ENCODE measurements at regions not wholly inside any gene's neighbourhood (a gene's known extent, or its start where the extent isn't known, plus 50 kb on each side); places are given as distances from the start of the nearest gene placed in this dataset.

- H3K36me3 ChIP-seq = no peaks in the 10 kb centered on the region
- TF ChIP-seq POLR2AphosphoS5 (IDR thresholded peaks at IDR 0.05) (no peak), POLR2A (IDR thresholded peaks at IDR 0.05) (no peak), CTCF (IDR thresholded peaks at IDR 0.05) (no peak), EP300 (IDR thresholded peaks at IDR 0.05) (no peak)
- DNase-seq (ENCODE audit: low spot score in 2 of 2) = no peak
- no peak overlapping the region for H3K4me3 ChIP-seq
- no peak overlapping the region for H3K27ac ChIP-seq
- H3K4me1 ChIP-seq = no peaks in the 10 kb centered on the region
- no peaks in the 10 kb centered on the region for H3K27me3 ChIP-seq
- WGBS = 71% methylated on average over 2 of the region's 2 CpGs
- peaks cover 2% of the 10 kb centered on the region for H3K9me3 ChIP-seq
Observed at GRCh38 chr1:199646761-199647160, 380.7 kb upstream of the NR5A2 start.

- 62% methylated on average over 3 of the region's 3 CpGs for WGBS
- no peak for DNase-seq (ENCODE audit: low spot score in 2 of 2)
- H3K27ac ChIP-seq = no peak overlapping the region
- no peaks in the 10 kb centered on the region for H3K9me3 ChIP-seq
- H3K27me3 ChIP-seq = no peaks in the 10 kb centered on the region
- no peak overlapping the region for H3K4me3 ChIP-seq
- no peaks in the 10 kb centered on the region for H3K4me1 ChIP-seq
- no peaks in the 10 kb centered on the region for H3K36me3 ChIP-seq
- TF ChIP-seq EP300 (IDR thresholded peaks at IDR 0.05) (no peak), POLR2A (IDR thresholded peaks at IDR 0.05) (no peak), CTCF (IDR thresholded peaks at IDR 0.05) (no peak), POLR2AphosphoS5 (IDR thresholded peaks at IDR 0.05) (no peak)
Observed at GRCh38 chr1:199657449-199657848, 370.1 kb upstream of the NR5A2 start.

GRCh38 chr1:199660071-199660470, 367.4 kb upstream of the NR5A2 start:
- 81% methylated on average over 2 of the region's 2 CpGs for WGBS
- Histone ChIP-seq H3K4me3 (no peak overlapping the region), H3K27ac (no peak overlapping the region), H3K36me3 (no peaks in the 10 kb centered on the region), H3K4me1 (no peaks in the 10 kb centered on the region), H3K9me3 (no peaks in the 10 kb centered on the region), H3K27me3 (no peaks in the 10 kb centered on the region)
- DNase-seq (ENCODE audit: low spot score in 2 of 2) = no peak
- TF ChIP-seq POLR2AphosphoS5 (IDR thresholded peaks at IDR 0.05) (no peak), EP300 (IDR thresholded peaks at IDR 0.05) (no peak), POLR2A (IDR thresholded peaks at IDR 0.05) (no peak), CTCF (IDR thresholded peaks at IDR 0.05) (no peak)

GRCh38 chr1:199665371-199665770, 362.1 kb upstream of the NR5A2 start:
- no peak for TF ChIP-seq EP300 (IDR thresholded peaks at IDR 0.05)
- TF ChIP-seq CTCF (IDR thresholded peaks at IDR 0.05) = no peak
- TF ChIP-seq POLR2AphosphoS5 (IDR thresholded peaks at IDR 0.05) = no peak
- H3K4me1 ChIP-seq = no peaks in the 10 kb centered on the region
- H3K27ac ChIP-seq = no peak overlapping the region
- 35% methylated on average over 1 of the region's 1 CpG for WGBS
- DNase-seq (ENCODE audit: low spot score in 2 of 2) = no peak
- no peak overlapping the region for H3K4me3 ChIP-seq
- H3K27me3 ChIP-seq = no peaks in the 10 kb centered on the region
- H3K9me3 ChIP-seq = no peaks in the 10 kb centered on the region
- H3K36me3 ChIP-seq = no peaks in the 10 kb centered on the region

- Histone ChIP-seq H3K27ac (no peak overlapping the region), H3K4me3 (no peak overlapping the region), H3K9me3 (no peaks in the 10 kb centered on the region), H3K36me3 (no peaks in the 10 kb centered on the region), H3K27me3 (no peaks in the 10 kb centered on the region), H3K4me1 (no peaks in the 10 kb centered on the region)
- no peak for DNase-seq (ENCODE audit: low spot score in 2 of 2)
- TF ChIP-seq EP300 (IDR thresholded peaks at IDR 0.05) (no peak), CTCF (IDR thresholded peaks at IDR 0.05) (no peak), POLR2A (IDR thresholded peaks at IDR 0.05) (no peak), POLR2AphosphoS5 (IDR thresholded peaks at IDR 0.05) (no peak)
- 81% methylated on average over 10 of the region's 10 CpGs for whole genome bisulfite sequencing
Observed at GRCh38 chr1:199667089-199667488, 360.4 kb upstream of the NR5A2 start.

Measured in suprapubic skin (tissue), 4 donors.